Suppressor macrophage (primary cell): ENCODE measurements at regions not wholly inside any gene's neighbourhood (a gene's known extent, or its start where the extent isn't known, plus 50 kb on each side); places are given as distances from the start of the nearest gene placed in this dataset.
A peak's percentile ranks its signal among the peaks of the same experiment; 100 is the strongest.

Experiments
- DNase-seq, 4 experiments: peaks; one replicate each; pipeline ENCODE4 v3.0.0-alpha.2; 2020 to 2022

DNA sequence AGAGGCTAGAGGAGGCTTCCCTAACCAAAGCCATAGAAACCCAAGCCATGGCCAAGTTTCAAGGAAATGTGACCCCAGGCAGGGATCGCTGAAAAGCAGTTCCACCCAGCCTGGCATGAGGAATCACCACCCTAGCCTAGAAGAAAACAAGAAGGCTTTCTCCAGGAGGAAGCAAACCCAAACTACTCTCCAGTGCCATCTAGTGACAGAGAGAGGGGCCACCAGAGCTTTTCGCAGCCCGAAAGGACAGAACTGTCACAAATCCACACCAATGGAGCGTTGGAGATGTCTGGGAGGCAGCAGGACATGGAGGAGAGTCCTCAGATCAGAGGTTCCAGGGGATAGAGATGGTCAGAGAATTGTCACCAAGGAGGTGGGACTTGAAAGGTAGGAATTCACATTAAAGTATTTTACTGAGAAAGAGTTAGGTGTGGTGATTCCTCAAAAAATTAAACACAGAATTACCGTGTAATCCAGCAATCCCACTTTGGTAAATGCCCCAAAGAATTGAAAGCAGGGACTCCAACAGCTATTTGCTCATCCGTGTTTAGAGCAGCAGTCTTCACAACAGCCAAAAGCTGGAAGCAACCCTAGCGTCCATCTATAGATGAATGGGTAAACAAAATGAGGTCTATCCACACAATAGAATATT lies 67.3 kb upstream of the NUP50 start:
- DNase-seq: peak; percentile 77 to 87 (median 80)

DNA sequence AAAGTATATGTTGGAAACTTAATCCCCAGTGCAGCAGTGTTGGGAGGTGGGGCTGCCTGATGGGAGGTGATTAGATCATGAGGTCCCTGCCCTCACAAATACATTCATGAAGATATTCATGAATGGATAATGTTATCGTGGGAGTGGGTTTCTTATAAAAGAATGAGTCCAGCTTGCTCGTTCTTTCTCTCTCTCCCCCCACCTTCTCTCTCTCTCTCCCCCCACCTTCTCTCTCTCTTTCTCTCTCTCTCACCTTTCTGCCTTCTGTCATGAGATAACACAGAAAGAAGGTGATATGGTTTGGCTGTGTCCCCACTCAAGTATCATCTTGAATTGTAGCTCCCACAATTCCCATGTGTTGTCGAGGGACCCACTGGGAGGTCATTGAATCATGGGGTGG lies 66.7 kb upstream of the NUP50 start:
- DNase-seq: no peak

DNA sequence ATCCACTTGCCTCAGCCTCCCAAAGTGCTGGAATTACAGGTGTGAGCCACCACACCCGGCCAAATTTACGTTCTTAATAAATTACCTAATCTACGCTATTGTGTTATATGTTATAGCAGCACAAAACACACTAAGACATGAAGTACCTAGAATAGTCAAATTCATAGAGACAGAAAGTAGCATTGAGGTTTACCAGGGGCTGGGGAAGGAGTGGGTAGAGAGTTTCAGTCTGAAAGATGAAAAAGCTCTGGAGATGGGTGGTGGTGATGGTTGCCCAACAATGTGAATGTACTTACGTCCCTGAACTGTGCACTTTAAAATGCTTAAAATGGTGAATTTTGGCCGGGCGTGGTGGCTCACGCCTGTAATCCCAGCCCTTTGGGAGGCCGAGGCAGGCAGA lies 65.7 kb upstream of the NUP50 start:
- DNase-seq: no peak

DNA sequence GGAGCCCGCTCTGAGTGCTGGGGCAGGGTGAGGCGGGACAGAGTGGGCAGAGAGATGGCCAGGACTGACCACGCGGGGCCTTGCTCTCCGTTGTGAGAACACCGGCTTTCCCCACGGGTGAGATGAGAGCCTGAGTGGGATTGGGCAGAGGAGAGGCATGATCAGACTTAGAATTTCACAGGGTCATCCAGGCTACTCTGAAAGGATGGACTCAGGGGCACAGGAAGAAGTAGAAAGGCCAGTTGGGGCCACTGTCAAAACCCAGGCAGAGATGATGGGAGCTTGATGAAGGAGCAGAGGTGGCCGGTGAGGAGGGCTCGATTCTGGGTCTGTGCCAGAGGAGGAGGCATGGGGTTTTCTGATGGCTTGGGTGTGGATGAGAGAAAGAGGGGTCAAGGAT lies 63.8 kb upstream of the NUP50 start:
- DNase-seq: no peak

DNA sequence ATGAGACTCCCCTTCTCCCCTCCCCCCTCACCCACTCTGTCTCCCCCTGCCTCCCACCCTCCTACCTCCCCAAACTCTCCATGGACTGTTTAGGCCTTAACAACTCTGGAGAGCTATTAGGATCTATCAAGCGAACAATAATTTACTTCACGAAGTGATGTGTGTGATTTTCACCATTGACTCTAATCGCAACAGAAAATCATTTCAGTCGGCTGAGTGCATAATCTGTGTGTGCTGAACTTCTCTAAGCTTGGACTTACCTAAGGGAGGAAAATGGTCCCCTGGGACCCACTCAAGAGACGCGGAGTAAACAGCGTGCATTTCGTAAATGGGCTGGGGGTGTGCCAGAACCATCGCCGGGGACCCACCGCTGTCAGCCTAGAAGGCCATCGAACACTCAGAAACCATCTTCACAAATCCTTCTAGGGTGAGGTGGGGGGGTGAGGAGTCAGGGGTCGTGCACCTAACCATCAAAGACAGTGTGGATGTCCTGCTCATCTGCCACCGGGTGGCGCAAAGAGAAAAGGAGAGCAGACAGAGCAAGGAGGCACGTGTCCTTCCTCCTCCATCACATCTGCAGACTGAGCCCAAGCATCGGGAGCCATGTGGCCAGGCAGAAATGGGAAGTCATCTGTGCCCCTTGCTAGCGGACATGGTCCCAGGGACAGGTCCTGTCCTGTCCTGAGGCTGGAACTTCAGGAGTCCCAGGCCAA lies 62.1 kb upstream of the NUP50 start:
- DNase-seq: peak; percentile 84 to 93 (median 90)

DNA sequence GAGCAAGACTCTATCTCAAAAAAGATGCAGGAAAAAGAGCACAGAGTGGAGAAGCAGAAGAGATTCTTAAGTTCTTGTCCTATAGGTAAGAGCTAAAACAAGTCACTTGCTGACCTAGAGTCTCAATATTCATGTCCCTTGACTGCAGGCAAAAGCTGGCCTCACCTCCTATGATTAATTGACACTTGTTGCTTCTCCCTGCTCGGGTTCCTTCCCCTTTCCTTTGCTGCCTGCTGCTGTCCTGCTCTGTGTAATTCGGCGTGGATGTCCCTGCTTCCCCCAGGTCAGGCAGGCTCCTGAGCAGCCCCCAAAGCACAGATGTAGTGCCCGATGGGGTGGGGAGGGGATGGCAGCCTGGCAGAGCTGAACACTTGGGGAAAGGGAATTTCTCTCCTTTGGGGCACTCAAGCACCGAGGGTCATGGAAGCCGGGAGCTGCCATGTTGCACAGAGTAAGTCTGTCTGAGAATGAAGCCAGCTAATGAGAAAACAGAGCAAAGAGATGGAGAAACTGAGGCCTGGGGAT lies 60.8 kb upstream of the NUP50 start:
- DNase-seq: peak; percentile 27 to 68 (median 53)

DNA sequence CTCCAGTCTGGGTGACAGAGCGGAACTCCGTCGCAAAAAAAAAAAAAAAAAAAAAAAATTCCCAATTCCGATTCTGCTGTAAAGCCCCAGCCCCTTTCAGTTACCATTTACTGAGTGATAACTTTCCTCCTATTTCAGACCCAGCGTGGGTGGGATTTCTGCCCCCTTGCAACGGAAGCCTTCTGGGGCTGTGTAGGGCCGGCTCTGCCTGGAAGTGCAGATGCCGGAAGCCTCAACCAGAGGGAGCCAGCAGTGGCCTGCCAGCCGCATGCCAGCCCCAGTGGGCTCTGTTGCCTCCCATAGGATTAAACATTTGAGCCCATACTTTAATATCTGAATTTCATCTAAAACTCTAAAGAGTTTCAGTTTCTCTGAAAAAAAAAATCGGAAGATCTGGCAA lies 60.0 kb upstream of the NUP50 start:
- peak in 1 of 4 experiments; percentile 12 for DNase-seq

DNA sequence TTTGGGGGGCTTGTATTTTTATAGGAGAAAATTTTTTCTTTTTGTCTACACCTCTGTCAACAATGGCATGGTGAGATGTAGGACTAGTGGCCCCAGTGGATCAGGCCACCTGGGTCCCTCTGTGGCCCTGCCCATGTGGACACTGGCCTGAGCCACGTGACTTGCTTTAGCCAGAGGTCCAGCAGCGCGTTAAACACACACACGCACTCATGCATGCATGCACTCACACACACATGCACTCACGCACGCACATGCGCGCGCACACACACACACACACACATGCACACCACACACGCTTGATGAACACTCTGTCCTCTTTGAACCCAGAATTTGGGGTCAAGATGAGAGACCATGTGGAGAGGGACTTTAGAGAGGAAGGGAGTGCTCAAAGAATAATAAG lies 59.4 kb upstream of the NUP50 start:
- no peak for DNase-seq

DNA sequence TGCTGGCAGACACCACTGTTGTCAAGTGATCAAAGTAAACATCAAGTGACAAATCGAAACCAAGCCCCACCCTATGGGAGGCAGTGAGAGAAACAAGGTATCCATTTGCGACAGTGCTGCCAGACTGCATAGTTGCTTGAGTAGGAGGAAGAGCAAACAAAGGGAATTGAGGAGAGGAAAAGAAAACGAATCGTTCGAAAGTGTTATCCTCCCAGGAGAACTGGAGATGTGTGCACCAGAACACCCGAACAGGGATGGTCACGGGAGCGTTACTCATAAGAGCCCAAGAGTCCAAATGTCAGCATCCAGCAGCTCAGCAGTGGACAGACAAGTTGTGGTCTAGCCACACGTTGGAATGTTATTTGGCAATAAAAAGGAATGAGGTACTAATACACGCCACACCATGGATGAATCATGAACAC lies 58.4 kb upstream of the NUP50 start:
- DNase-seq: peak in 1 of 4 experiments; percentile 58

DNA sequence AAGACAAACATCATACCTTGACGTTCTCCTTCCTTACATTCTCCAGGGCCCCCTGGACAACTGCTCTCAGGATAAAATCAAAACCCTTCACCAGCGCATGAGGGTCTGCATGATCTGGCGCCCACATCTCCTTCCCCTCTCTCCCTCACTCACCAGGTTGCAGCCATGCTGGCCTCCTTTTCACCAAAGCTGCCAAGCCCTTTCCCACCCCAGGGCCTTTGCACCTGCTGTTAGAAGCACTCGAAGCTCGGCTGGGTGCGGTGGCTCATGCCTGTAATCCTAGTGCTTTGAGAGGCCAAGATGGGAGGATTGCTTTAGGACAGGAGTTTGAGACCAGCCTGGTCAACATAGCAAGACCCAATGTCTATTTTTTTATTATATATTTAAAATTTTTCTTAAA lies 56.1 kb upstream of the NUP50 start:
- no peak for DNase-seq

DNA sequence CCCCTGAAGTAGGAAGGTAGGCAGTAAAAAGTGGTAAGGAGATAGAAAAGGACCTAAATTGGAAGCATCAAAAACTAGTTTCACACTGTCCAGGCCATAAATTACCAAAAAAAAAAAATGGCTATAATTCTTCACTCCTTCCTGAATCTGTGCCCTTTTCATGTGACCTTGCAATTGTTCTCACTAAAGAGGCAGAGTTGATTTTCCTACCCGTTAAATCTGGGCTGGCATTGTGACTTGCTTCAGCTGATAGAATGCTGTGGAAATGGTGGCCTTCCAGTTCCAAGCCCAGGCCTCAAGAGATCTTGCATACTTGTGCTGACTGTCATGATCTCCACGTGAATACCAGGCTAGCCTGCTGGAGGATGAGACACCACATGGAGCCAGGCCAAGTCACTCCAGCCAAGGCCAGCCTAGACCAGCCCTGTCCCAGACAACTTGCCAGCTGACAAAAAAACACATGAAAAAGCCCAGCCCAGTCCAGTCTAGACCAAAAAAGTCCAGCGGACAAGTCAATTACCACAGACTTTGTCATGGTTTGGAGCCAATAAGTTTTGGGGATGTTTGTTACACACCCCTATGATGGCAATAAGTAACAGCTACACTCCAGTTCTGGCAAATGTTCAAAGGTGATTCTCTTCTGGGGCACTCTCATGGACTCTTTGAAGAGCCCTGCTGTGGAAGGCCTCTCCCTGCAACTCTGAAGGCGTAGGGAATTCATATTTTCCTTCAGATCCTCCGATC lies 51.4 kb upstream of the NUP50 start:
- DNase-seq: no peak
